ENCODE measurements at regions not wholly inside any gene's neighbourhood (a gene's known extent, or its start where the extent isn't known, plus 50 kb on each side); places are given as distances from the start of the nearest gene placed in this dataset.

- ChIA-PET CTCF (no interaction called here), POLR2A (ENCODE audit: unreplicated experiment) (no interaction called here)
- DNase-seq (no peak), ATAC-seq (ENCODE audit: low read depth) (no peak)
- H3K27me3 ChIP-seq (ENCODE audit: control insufficient read depth, insufficient read depth, low read length), result no peaks in the 10 kb centered on the region
- H3K23ac ChIP-seq (ENCODE audit: low read depth, low read length), result no peak overlapping the region
- BruUV-seq (replicated peaks), result no TSS peak
- no peak overlapping the region for H3K27ac ChIP-seq (ENCODE audit: insufficient read depth, low read length)
- no peak overlapping the region for H4K5ac ChIP-seq (ENCODE audit: low read depth, low read length)
- no peaks in the 10 kb centered on the region for H3K79me1 ChIP-seq (ENCODE audit: low read depth in 1 of 2, low read length in 2 of 2)
- H3K9me3 ChIP-seq (ENCODE audit: control insufficient read depth, insufficient read depth, low read length), result peaks cover 3% of the 10 kb centered on the region; the same call in 1 of the 2 replicates
- no peak overlapping the region for H2BK20ac ChIP-seq (ENCODE audit: low read depth, low read length)
- in situ Hi-C loops (cut with MboI; ENCODE audit: low sequenced_read_pairs), result no loop called here
- no peaks in the 10 kb centered on the region for H4K20me1 ChIP-seq (ENCODE audit: insufficient read depth, low read length)
- H4K91ac ChIP-seq (ENCODE audit: insufficient read depth, low read depth, low read length), result no peak overlapping the region
- H2BK120ac ChIP-seq (ENCODE audit: low read depth, low read length), result no peak overlapping the region
- no peak for TF ChIP-seq POLR2A (IDR thresholded peaks at IDR 0.05; ENCODE audit: low read depth, low read length)
- TF ChIP-seq CTCF (conservative IDR thresholded peaks at IDR 0.05; ENCODE audit: low read depth, low read length), result no peak
- no peak for TF ChIP-seq MAFK (IDR thresholded peaks at IDR 0.05; ENCODE audit: low read depth, low read length)
- no peak for TF ChIP-seq FOS (IDR thresholded peaks at IDR 0.05; ENCODE audit: low read depth, low read length)
- no peak for TF ChIP-seq CEBPB (IDR thresholded peaks at IDR 0.05; ENCODE audit: low read depth, low read length)
- no peak for TF ChIP-seq SMC3 (IDR thresholded peaks at IDR 0.05; ENCODE audit: low read depth, low read length)
- no peak for TF ChIP-seq ELK1 (IDR thresholded peaks at IDR 0.05; ENCODE audit: borderline replicate concordance, low read depth, low read length)
- no peak for TF ChIP-seq MAZ (IDR thresholded peaks at IDR 0.05; ENCODE audit: borderline replicate concordance, low read depth, low read length)
- TF ChIP-seq MXI1 (IDR thresholded peaks at IDR 0.05; ENCODE audit: borderline replicate concordance, low read depth, low read length), result no peak
- TF ChIP-seq CHD1 (IDR thresholded peaks at IDR 0.05; ENCODE audit: low read depth, low read length), result no peak
- TF ChIP-seq RAD21 (IDR thresholded peaks at IDR 0.05; ENCODE audit: low read length), result no peak
- TF ChIP-seq BHLHE40 (IDR thresholded peaks at IDR 0.05; ENCODE audit: low read depth, low read length), result no peak
- TF ChIP-seq RFX5 (IDR thresholded peaks at IDR 0.05; ENCODE audit: low read depth, low read length), result no peak
- no peak for TF ChIP-seq NFE2L2 (IDR thresholded peaks at IDR 0.05; ENCODE audit: low read depth, low read length)
- no peak for TF ChIP-seq RCOR1 (IDR thresholded peaks at IDR 0.05; ENCODE audit: insufficient replicate concordance, low read length)
- TF ChIP-seq USF2 (IDR thresholded peaks at IDR 0.05; ENCODE audit: low read depth, low read length), result no peak
- no peak overlapping the region for H3K14ac ChIP-seq (replicated peaks; ENCODE audit: low read depth, low read length)
- H3K9me1 ChIP-seq (ENCODE audit: insufficient read depth, low read length), result no peaks in the 10 kb centered on the region
- H2AK9ac ChIP-seq (replicated peaks; ENCODE audit: low read depth, low read length, poor library complexity), result no peak overlapping the region
- H3K4me1 ChIP-seq (ENCODE audit: control insufficient read depth, insufficient read depth, low read length), result no peaks in the 10 kb centered on the region
- WGBS, 2 experiments (ENCODE audit: extremely low coverage in 2 of 2, insufficient read length in 1 of 2), result no CpG with 5 or more reads among the region's 4 CpGs
- H3K4me2 ChIP-seq (ENCODE audit: low read depth, low read length), result no peak overlapping the region
- H3K4ac ChIP-seq (ENCODE audit: low read depth, low read length), result no peak overlapping the region
- no peak overlapping the region for H3K56ac ChIP-seq (ENCODE audit: extremely low read depth, insufficient read depth, low read length)
- no peak overlapping the region for H2BK5ac ChIP-seq (ENCODE audit: low read depth, low read length, poor library complexity, severe bottlenecking)
- H3K4me3 ChIP-seq (ENCODE audit: insufficient read depth, low read depth, low read length), result no peak overlapping the region
- no peak overlapping the region for H2AFZ ChIP-seq (replicated peaks; ENCODE audit: low read length, poor library complexity)
- no peak overlapping the region for H3K18ac ChIP-seq (ENCODE audit: low read depth, low read length)
- H3K9ac ChIP-seq (ENCODE audit: low read depth, low read length), result no peak overlapping the region
- H2AK5ac ChIP-seq (ENCODE audit: low read depth, low read length), result no peak overlapping the region
- dilution Hi-C loops (cut with HindIII; ENCODE audit: low sequenced_read_pairs, unreplicated experiment), result no loop called here
- H2BK15ac ChIP-seq (ENCODE audit: low read depth, low read length), result no peak overlapping the region
- intact Hi-C loops (cut with micrococcal nuclease), result no loop called here
- H4K8ac ChIP-seq (ENCODE audit: low read depth in 2 of 2, low read length in 2 of 2), result no peak overlapping the region
- H3K36me3 ChIP-seq (ENCODE audit: control insufficient read depth, insufficient read depth, low read length), result no peaks in the 10 kb centered on the region
Measured at GRCh38 chr11:91585035-91585801, 639.4 kb upstream of the FAT3 start.

All from IMR-90 (cell line).